Activated CD8-positive, alpha-beta T cell treated with anti-CD3 and anti-CD28 coated beads for 36 hours (primary cell): ENCODE measurements at regions not wholly inside any gene's neighbourhood (a gene's known extent, or its start where the extent isn't known, plus 50 kb on each side); places are given as distances from the start of the nearest gene placed in this dataset.
"Not testable (repeated sequence)": the region's sequence is repeated elsewhere in the genome, so short reads cannot be mapped to it uniquely, and the experiment has no call there.

ENCODE experiments used
- ATAC-seq: fragments of 200-7000 bp; cut with Tn5 transposase; one replicate; pipeline ENCODE4 v1.10.0; 2021; ENCODE audit warnings: mild to moderate bottlenecking, moderate library complexity
- CTCF ChIA-PET: fragments of 350-600 bp; sonication (Branson Sonifier 250); formaldehyde crosslinking; loops from one replicate; lab custom pipeline; 2021; ENCODE audit warnings: antibody characterized with exemption; lab: Charles Lee
- POLR2A ChIA-PET: fragments of 350-600 bp; sonication (Branson Sonifier 250); formaldehyde crosslinking; loops from one replicate; lab custom pipeline; 2021; ENCODE audit warnings: antibody characterized with exemption; lab: Charles Lee
- DNase-seq: peaks from one replicate; pipeline ENCODE4 v3.0.0-alpha.2; 2020
- H3K27ac Mint-ChIP-seq: one replicate; pipeline ENCODE4 v1.8.0; 2021; ENCODE audit warnings: mild to moderate bottlenecking, mixed read lengths
- H3K27me3 Mint-ChIP-seq: one replicate; pipeline ENCODE4 v1.8.0; 2021; ENCODE audit warnings: mixed read lengths
- H3K36me3 Mint-ChIP-seq: one replicate; pipeline ENCODE4 v1.8.0; 2021; ENCODE audit warnings: low read depth, mixed read lengths
- H3K4me1 Mint-ChIP-seq: one replicate; pipeline ENCODE4 v1.8.0; 2021; ENCODE audit warnings: low read depth, mixed read lengths
- H3K4me3 Mint-ChIP-seq: one replicate; pipeline ENCODE4 v1.8.0; 2021; ENCODE audit warnings: mild to moderate bottlenecking, moderate library complexity, mixed read lengths
- H3K9me3 Mint-ChIP-seq: one replicate; pipeline ENCODE4 v1.8.0; 2021; ENCODE audit warnings: mixed read lengths
- intact Hi-C: fragments of 100-400 bp; cut with micrococcal nuclease; formaldehyde crosslinking; loops from one replicate; pipeline ENCODE4 v1.10.0; 2022
- TF ChIP-seq, protein P1 (sequence below): fragments of 200-600 bp; IDR thresholded peaks from one replicate; pipeline ENCODE4 v1.8.0; 2022; ENCODE audit warnings: antibody characterized with exemption, mild to moderate bottlenecking

DNA sequence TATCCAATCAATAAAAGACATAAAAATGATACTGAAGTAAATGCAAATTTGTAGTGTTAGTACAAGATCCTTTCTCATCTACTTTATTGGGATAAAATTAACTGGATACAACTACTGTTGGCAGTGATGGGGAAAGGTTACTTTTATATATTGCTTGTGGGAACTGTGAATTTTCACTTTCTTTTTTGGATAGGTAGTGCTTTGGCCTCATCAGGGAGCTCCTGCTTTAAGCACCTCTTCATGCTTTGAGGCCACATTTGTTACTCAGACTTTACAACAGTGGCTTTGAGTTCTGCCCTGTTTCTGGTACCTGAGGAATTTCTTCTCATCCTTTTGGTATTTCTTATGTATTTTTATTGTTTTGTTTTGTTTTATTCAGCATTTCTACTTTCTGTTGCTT is 134.7 kb upstream of the XIST start:
- Mint-ChIP-seq H3K4me1 (peaks cover 7% of the 10 kb centered on the region), H3K36me3 (peaks cover 18% of the 10 kb centered on the region), H3K27me3 (no peaks in the 10 kb centered on the region), H3K9me3 (no peaks in the 10 kb centered on the region), H3K4me3 (no peak overlapping the region), H3K27ac (peak overlapping the region; percentile 25)
- POLR2A ChIA-PET = no interaction called here
- CTCF ChIA-PET = no interaction called here
- intact Hi-C loops = no loop called here
- DNase-seq = no peak
- no peak for ATAC-seq
- TF ChIP-seq, protein P1, sequence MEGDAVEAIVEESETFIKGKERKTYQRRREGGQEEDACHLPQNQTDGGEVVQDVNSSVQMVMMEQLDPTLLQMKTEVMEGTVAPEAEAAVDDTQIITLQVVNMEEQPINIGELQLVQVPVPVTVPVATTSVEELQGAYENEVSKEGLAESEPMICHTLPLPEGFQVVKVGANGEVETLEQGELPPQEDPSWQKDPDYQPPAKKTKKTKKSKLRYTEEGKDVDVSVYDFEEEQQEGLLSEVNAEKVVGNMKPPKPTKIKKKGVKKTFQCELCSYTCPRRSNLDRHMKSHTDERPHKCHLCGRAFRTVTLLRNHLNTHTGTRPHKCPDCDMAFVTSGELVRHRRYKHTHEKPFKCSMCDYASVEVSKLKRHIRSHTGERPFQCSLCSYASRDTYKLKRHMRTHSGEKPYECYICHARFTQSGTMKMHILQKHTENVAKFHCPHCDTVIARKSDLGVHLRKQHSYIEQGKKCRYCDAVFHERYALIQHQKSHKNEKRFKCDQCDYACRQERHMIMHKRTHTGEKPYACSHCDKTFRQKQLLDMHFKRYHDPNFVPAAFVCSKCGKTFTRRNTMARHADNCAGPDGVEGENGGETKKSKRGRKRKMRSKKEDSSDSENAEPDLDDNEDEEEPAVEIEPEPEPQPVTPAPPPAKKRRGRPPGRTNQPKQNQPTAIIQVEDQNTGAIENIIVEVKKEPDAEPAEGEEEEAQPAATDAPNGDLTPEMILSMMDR = no peak

DNA sequence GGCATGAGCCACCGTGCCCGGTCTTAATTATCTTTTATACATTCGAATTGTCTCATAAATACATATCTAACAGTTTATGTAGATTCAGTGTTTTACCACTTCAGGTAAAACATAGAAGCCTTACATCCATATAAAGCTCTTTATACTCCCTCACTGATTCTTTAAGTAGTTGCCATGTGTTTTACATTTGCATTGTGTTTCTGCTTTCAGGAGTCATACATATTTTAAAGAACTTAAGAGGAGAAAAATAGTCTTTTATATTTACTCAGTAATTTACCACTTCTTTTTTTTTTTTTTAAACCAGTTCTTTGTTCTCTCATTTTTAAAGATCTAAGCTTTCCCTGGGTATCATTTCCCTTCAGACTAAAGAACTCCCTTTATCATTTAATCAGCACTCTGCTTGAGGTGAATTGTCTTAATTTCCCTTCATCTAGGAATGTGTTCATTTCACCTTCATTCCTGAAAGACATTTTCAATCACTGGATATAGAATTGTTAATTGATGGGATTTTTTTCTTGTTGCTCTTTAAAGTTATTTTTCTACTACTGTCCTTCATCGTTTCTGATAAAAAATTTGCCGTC is 127.1 kb upstream of the XIST start:
- Mint-ChIP-seq H3K9me3 (no peaks in the 10 kb centered on the region), H3K36me3 (peaks cover 6% of the 10 kb centered on the region), H3K4me3 (no peak overlapping the region), H3K27me3 (no peaks in the 10 kb centered on the region), H3K4me1 (peaks cover 37% of the 10 kb centered on the region), H3K27ac (no peak overlapping the region)
- ChIA-PET CTCF (no interaction called here), POLR2A (no interaction called here)
- DNase-seq (no peak), ATAC-seq (no peak)
- intact Hi-C loops = no loop called here
- TF ChIP-seq, protein P1 = no peak

DNA sequence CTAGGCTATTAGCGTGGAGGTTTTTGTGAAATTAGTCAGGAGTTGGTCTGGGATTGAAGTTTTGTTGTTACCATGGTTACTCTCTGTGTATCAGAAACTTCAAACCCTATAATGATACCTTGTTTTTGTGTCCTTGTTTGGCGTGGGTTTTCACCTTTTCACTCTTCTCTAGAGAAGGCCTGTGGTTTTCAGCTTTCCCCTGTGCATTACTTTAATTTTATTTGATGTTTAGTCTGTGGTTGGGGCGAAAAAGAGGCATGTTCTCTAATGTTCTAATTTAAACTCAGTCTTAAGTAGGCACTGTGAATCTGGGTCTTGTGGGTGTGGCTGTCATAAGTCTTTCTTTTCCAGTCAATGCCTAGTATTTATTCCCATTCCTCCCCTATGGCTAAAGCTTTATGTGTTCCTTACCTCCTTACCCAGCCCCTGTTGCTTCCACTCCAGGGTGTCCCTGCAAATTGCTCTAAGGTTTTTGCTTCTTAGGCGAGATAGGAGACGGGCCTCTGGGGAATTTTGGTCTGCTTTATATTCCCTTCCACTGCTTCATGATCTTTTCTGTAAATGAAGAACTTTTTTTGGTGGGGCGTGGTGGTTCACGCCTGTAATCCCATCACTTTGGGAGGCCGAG is 125.1 kb upstream of the XIST start:
- TF ChIP-seq, protein P1 = no peak
- intact Hi-C loops = no loop called here
- Mint-ChIP-seq H3K27me3 (no peaks in the 10 kb centered on the region), H3K27ac (peak overlapping the region; percentile 72), H3K4me1 (peaks cover 38% of the 10 kb centered on the region), H3K9me3 (no peaks in the 10 kb centered on the region), H3K36me3 (peaks cover 5% of the 10 kb centered on the region), H3K4me3 (no peak overlapping the region)
- POLR2A ChIA-PET = no interaction called here
- DNase-seq = peak; percentile 5
- ATAC-seq = peak; percentile 83
- CTCF ChIA-PET = no interaction called here

DNA sequence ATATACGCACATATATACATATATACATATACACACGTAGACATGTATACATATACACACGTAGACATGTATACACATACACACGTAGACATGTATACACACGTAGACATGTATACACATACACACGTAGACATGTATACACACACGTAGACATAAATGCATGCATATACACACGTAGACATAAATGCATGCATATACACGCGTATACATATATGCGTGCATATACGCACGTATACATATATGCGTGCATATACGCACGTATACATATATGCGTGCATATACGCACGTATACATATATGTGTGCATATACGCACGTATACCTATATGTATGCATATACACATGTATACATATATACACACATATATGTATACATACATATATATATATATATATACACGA is 114.9 kb upstream of the XIST start:
- H3K36me3 Mint-ChIP-seq = peaks cover 14% of the 10 kb centered on the region
- H3K4me1 Mint-ChIP-seq = peaks cover 15% of the 10 kb centered on the region
- H3K27me3 Mint-ChIP-seq, CTCF ChIA-PET, H3K27ac Mint-ChIP-seq, intact Hi-C loops, H3K9me3 Mint-ChIP-seq, H3K4me3 Mint-ChIP-seq, DNase-seq, ATAC-seq, POLR2A ChIA-PET: not testable (repeated sequence)

DNA sequence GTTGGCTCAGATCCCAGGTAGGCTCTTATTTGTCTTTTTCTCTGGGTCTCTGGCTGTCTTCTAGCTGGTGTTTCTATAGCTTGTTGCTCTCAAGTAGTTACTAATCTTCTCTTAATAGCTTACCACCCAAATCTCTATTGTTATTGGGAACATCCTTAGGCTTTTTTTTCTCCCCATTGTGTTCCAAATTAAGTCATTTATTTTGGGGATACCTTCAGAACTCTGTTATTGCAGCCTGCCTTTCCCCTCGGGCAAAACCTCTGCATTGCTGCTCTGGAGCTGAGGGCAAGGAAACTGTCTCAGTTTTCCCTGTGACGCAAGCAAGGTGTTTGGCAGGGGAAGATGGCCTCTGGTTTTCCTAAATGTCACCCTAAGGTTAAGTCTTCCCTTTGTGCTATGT is 113.3 kb upstream of the XIST start:
- ATAC-seq = no peak
- Mint-ChIP-seq H3K27me3 (no peaks in the 10 kb centered on the region), H3K4me1 (peaks cover 23% of the 10 kb centered on the region), H3K27ac (no peak overlapping the region), H3K9me3 (no peaks in the 10 kb centered on the region), H3K36me3 (peaks cover 12% of the 10 kb centered on the region), H3K4me3 (no peak overlapping the region)
- TF ChIP-seq, protein P1 = no peak
- ChIA-PET POLR2A (no interaction called here), CTCF (no interaction called here)
- intact Hi-C loops = no loop called here
- DNase-seq = no peak
